SK-N-SH (cell line): ENCODE measurements at regions not wholly inside any gene's neighbourhood (a gene's known extent, or its start where the extent isn't known, plus 50 kb on each side); places are given as distances from the start of the nearest gene placed in this dataset.

Experiments used
- CTCF ChIA-PET: fragments of 300-600, 350-600 bp; formaldehyde crosslinking; extraction: SDS; loops from one replicate; lab custom pipeline; 2021; lab: Yijun Ruan, JAX
- POLR2A ChIA-PET: fragments of 350-600 bp; sonication (Branson Sonifier 250); formaldehyde crosslinking; extraction: SDS; loops from one replicate; lab custom pipeline; 2020; ENCODE audit warnings: antibody characterized with exemption, inconsistent platforms; lab: Yijun Ruan, JAX
- DNase-seq: peaks from one replicate; pipeline ENCODE4 v3.0.0; 2012
- H2AFZ ChIP-seq: fragments of 200-600 bp; sonication (generic); 2 replicates; pipeline ENCODE4 v1.8.1; 2016; ENCODE audit warnings: antibody characterized with exemption, mild to moderate bottlenecking, low read depth
- H3F3A ChIP-seq: fragments of 200-600 bp; sonication (generic); replicated peaks from 2 replicates; pipeline ENCODE3; 2016; ENCODE audit warnings: antibody characterized with exemption, mild to moderate bottlenecking; ENCODE audit not compliant: insufficient read depth
- H3K27ac ChIP-seq, 2 experiments: fragments of 200-500 bp in 1 of 2; fragments of 200-600 bp in 1 of 2; sonication (Bioruptor generic) in 1 of 2; sonication (generic), shearing (Covaris generic) in 1 of 2; 2 replicates each; pipeline versions ENCODE4 v1.5.1 to v1.6.1; 2014 to 2016; ENCODE audit warnings: low read depth in 2 of 2, inconsistent platforms in 1 of 2, low read length in 1 of 2, mild to moderate bottlenecking in 1 of 2, mixed read lengths in 1 of 2
- H3K27me3 ChIP-seq: fragments of 200-600 bp; sonication (generic), shearing (Covaris generic); 2 replicates; pipeline ENCODE4 v1.6.1; 2016; ENCODE audit warnings: mixed run types; ENCODE audit not compliant: insufficient read depth
- H3K36me3 ChIP-seq, 2 experiments: fragments of 200-500 bp in 1 of 2; fragments of 200-600 bp in 1 of 2; sonication (Bioruptor generic) in 1 of 2; sonication (generic) in 1 of 2; replicated peaks in 1 of 2; 2 replicates each; pipeline versions ENCODE3 to v1.5.1; 2014 to 2016; ENCODE audit warnings: low read length in 1 of 2, mild to moderate bottlenecking in 1 of 2; ENCODE audit not compliant: insufficient read depth in 2 of 2, control insufficient read depth in 1 of 2
- H3K4me1 ChIP-seq, 2 experiments: fragments of 200-500 bp in 1 of 2; fragments of 200-600 bp in 1 of 2; sonication (Bioruptor generic) in 1 of 2; sonication (generic), shearing (Covaris generic) in 1 of 2; 2 replicates each; pipeline versions ENCODE4 v1.5.1 to v1.6.1; 2014 to 2016; ENCODE audit warnings: low read depth in 1 of 2, low read length in 1 of 2, mixed run types in 1 of 2; ENCODE audit not compliant: insufficient read depth in 2 of 2, control insufficient read depth in 1 of 2
- H3K4me2 ChIP-seq: fragments of 200-600 bp; sonication (generic), shearing (Covaris generic); 2 replicates; pipeline ENCODE4 v1.6.1; 2017; ENCODE audit warnings: mixed run types
- H3K4me3 ChIP-seq, 2 experiments: fragments of 200-500 bp in 1 of 2; fragments of 200-600 bp in 1 of 2; sonication (Bioruptor generic) in 1 of 2; sonication (generic), shearing (Covaris generic) in 1 of 2; 2 replicates each; pipeline versions ENCODE4 v1.5.1 to v1.8.1; 2014 to 2016; ENCODE audit warnings: low read depth in 2 of 2, inconsistent platforms in 1 of 2, low read length in 1 of 2, mild to moderate bottlenecking in 1 of 2, mixed read lengths in 1 of 2, moderate library complexity in 1 of 2
- H3K79me2 ChIP-seq: fragments of 200-600 bp; sonication (generic); 2 replicates; pipeline ENCODE4 v1.8.1; 2017; ENCODE audit warnings: mild to moderate bottlenecking; ENCODE audit not compliant: insufficient read depth
- H3K9ac ChIP-seq: fragments of 200-600 bp; sonication (generic); 2 replicates; pipeline ENCODE4 v1.6.1; 2017; ENCODE audit warnings: mixed run types
- H3K9me2 ChIP-seq: fragments of 200-600 bp; sonication (generic); 2 replicates; pipeline ENCODE4 v1.6.1; 2017; ENCODE audit warnings: mixed run types
- H3K9me3 ChIP-seq: fragments of 200-600 bp; sonication (generic); 2 replicates; pipeline ENCODE4 v1.6.1; 2017; ENCODE audit warnings: mixed run types, mild to moderate bottlenecking, moderate library complexity
- H4K20me1 ChIP-seq: fragments of 200-600 bp; sonication (generic); 2 replicates; pipeline ENCODE4 v1.6.1; 2017; ENCODE audit warnings: mild to moderate bottlenecking, mixed run types; ENCODE audit not compliant: insufficient read depth
- CHD2 ChIP-seq: fragments of 150-350 bp; IDR thresholded peaks from 2 replicates; pipeline ENCODE4 v1.6.1; 2018; ENCODE audit warnings: low read length; ENCODE audit not compliant: partially characterized antibody
- ELF1 ChIP-seq: IDR thresholded peaks from 2 replicates; pipeline ENCODE4 v1.4.0; 2012
- EP300 ChIP-seq, 2 experiments: IDR thresholded peaks; 2 replicates each; pipeline versions ENCODE4 v1.4.0 to v1.6.1; 2012; ENCODE audit warnings: borderline replicate concordance in 1 of 2, low read depth in 1 of 2, low read length in 1 of 2
- EZH2phosphoT487 ChIP-seq: fragments of 200-600 bp; sonication (generic); IDR thresholded peaks from 2 replicates; pipeline ENCODE4 v1.6.1; 2017; ENCODE audit warnings: low read depth, mixed run types, mild to moderate bottlenecking, antibody characterized with exemption, moderate library complexity, borderline replicate concordance
- FOSL2 ChIP-seq: IDR thresholded peaks from 2 replicates; pipeline ENCODE4 v1.4.0; 2012; ENCODE audit warnings: low read depth, mild to moderate bottlenecking, moderate library complexity, borderline replicate concordance
- FOXJ3 ChIP-seq: sonication (generic); formaldehyde crosslinking; IDR thresholded peaks from 2 replicates; pipeline ENCODE4 v1.5.1; 2020; ENCODE audit warnings: mild to moderate bottlenecking, missing genetic modification reagents
- GABPA ChIP-seq: IDR thresholded peaks from 2 replicates; pipeline ENCODE4 v1.4.0; 2012; ENCODE audit warnings: low read depth, mild to moderate bottlenecking
- GATA2 ChIP-seq: sonication (generic); formaldehyde crosslinking; IDR thresholded peaks from 2 replicates; pipeline ENCODE4 v1.5.0; 2020; ENCODE audit warnings: mild to moderate bottlenecking, missing genetic modification reagents
- IRF3 ChIP-seq: fragments of 150-350 bp; IDR thresholded peaks from 2 replicates; pipeline ENCODE4 v1.6.1; 2016; ENCODE audit warnings: mild to moderate bottlenecking, low read depth, low read length
- JUND ChIP-seq: IDR thresholded peaks from 2 replicates; pipeline ENCODE4 v1.4.0; 2012
- NRF1 ChIP-seq: IDR thresholded peaks from 2 replicates; pipeline ENCODE4 v1.6.1; 2012; ENCODE audit warnings: low read depth, mild to moderate bottlenecking, low read length
- POLR2AphosphoS5 ChIP-seq: IDR thresholded peaks from 2 replicates; pipeline ENCODE4 v1.6.1; 2012; ENCODE audit warnings: low read depth, low read length
- RAD21 ChIP-seq: IDR thresholded peaks from 2 replicates; pipeline ENCODE4 v1.6.1; 2012; ENCODE audit warnings: mild to moderate bottlenecking, low read length
- RCOR1 ChIP-seq: fragments of 150-350 bp; IDR thresholded peaks from 2 replicates; pipeline ENCODE4 v1.6.1; 2017; ENCODE audit warnings: antibody characterized with exemption, low read length
- RFX5 ChIP-seq: IDR thresholded peaks from 2 replicates; pipeline ENCODE4 v1.6.1; 2012; ENCODE audit warnings: mild to moderate bottlenecking, improper control_type of control experiment, low read length
- RXRA ChIP-seq: IDR thresholded peaks from 2 replicates; pipeline ENCODE4 v1.4.0; 2012; ENCODE audit warnings: low read depth, mild to moderate bottlenecking, borderline replicate concordance
- TAF1 ChIP-seq: IDR thresholded peaks from 2 replicates; pipeline ENCODE4 v1.6.1; 2012; ENCODE audit warnings: low read depth, mild to moderate bottlenecking, low read length, moderate library complexity, borderline replicate concordance
- TCF12 ChIP-seq: IDR thresholded peaks from 2 replicates; pipeline ENCODE4 v1.4.0; 2012
- TEAD4 ChIP-seq: IDR thresholded peaks from 2 replicates; pipeline ENCODE4 v1.4.0; 2012; ENCODE audit warnings: mild to moderate bottlenecking, borderline replicate concordance; ENCODE audit not compliant: insufficient read depth
- WGBS: methylation state at CpG from one replicate; pipeline ENCODE4 v1.1.6; 2017; ENCODE audit warnings: low lambda C conversion rate; 5-methylcytosine and 5-hydroxymethylcytosine counted together

GRCh38 chr15:96404560-96404959 is 74.1 kb downstream of the NR2F2 start:
- peaks cover 0 to 3% of the 10 kb centered on the region in 2 experiments; a peak in 1 of 4 replicates for H3K4me1 ChIP-seq
- peaks cover 31% of the 10 kb centered on the region for H3K27me3 ChIP-seq
- H2AFZ ChIP-seq = no peak overlapping the region
- H3K4me2 ChIP-seq = no peak overlapping the region
- no peaks in the 10 kb centered on the region for H3K9me2 ChIP-seq
- CTCF ChIA-PET = no interaction called here
- no peaks in the 10 kb centered on the region for H3K36me3 ChIP-seq
- H3K4me3 ChIP-seq = no peak overlapping the region
- DNase-seq = no peak
- no peak for TF ChIP-seq CHD2
- H4K20me1 ChIP-seq = no peaks in the 10 kb centered on the region
- POLR2A ChIA-PET = no interaction called here
- no peaks in the 10 kb centered on the region for H3F3A ChIP-seq
- WGBS = 7% methylated on average over 2 of the region's 2 CpGs
- no peaks in the 10 kb centered on the region for H3K79me2 ChIP-seq
- no peaks in the 10 kb centered on the region for H3K9me3 ChIP-seq
- H3K9ac ChIP-seq = no peak overlapping the region
- no peak overlapping the region for H3K27ac ChIP-seq

- Histone ChIP-seq H3K9me3 (no peaks in the 10 kb centered on the region), H3K4me2 (no peak overlapping the region), H3K4me1 (peaks cover 0 to 3% of the 10 kb centered on the region in 2 experiments; a peak in 1 of 4 replicates), H3F3A (no peaks in the 10 kb centered on the region), H3K9ac (no peak overlapping the region), H3K36me3 (no peaks in the 10 kb centered on the region), H3K4me3 (no peak overlapping the region), H3K27me3 (peaks cover 48% of the 10 kb centered on the region), H4K20me1 (no peaks in the 10 kb centered on the region), H3K79me2 (no peaks in the 10 kb centered on the region), H2AFZ (no peak overlapping the region), H3K9me2 (no peaks in the 10 kb centered on the region), H3K27ac (no peak overlapping the region)
- DNase-seq = no peak
- TF ChIP-seq FOXJ3 (CRISPR knock-in tag) (no peak), TCF12 (no peak), POLR2AphosphoS5 (no peak), GATA2 (CRISPR knock-in tag) (no peak), RAD21 (no peak), GABPA (no peak), RFX5 (no peak), TEAD4 (no peak), NRF1 (no peak)
- CTCF ChIA-PET = no interaction called here
- WGBS = 9% methylated on average over 3 of the region's 3 CpGs
- POLR2A ChIA-PET = no interaction called here
Measured at GRCh38 chr15:96406291-96406690, 75.8 kb downstream of the NR2F2 start.

- Histone ChIP-seq H3F3A (no peaks in the 10 kb centered on the region), H3K27me3 (peaks cover 48% of the 10 kb centered on the region)
- WGBS = 11% methylated on average over 7 of the region's 7 CpGs
Measured at GRCh38 chr15:96406701-96407100, 76.2 kb downstream of the NR2F2 start.

More at GRCh38 chr15:96406701-96407100, 76.2 kb downstream of the NR2F2 start:
- TF ChIP-seq IRF3 = no peak
- TF ChIP-seq RCOR1 = no peak
- TF ChIP-seq TAF1 = no peak
- TF ChIP-seq FOSL2 = no peak
- TF ChIP-seq EZH2phosphoT487 = no peak
- TF ChIP-seq RXRA = no peak
- TF ChIP-seq JUND = no peak
- no peak for TF ChIP-seq POLR2AphosphoS5
- no peak for TF ChIP-seq NRF1
- TF ChIP-seq TCF12 = no peak
- no peak for TF ChIP-seq ELF1
- TF ChIP-seq RAD21 = no peak
- no peak for TF ChIP-seq RFX5
- no peak for TF ChIP-seq EP300 (IDR thresholded peaks at IDR 0.05; ENCODE audit: borderline replicate concordance in 1 of 2, low read depth in 1 of 2, low read length in 1 of 2)
- no peak for TF ChIP-seq GABPA
- TF ChIP-seq GATA2 (CRISPR knock-in tag) = no peak
- TF ChIP-seq FOXJ3 (CRISPR knock-in tag) = no peak
- no peak for DNase-seq
- Histone ChIP-seq H3K27ac (no peak overlapping the region), H4K20me1 (no peaks in the 10 kb centered on the region), H3K79me2 (no peaks in the 10 kb centered on the region), H3K4me1 (peaks cover 0 to 3% of the 10 kb centered on the region in 2 experiments; a peak in 1 of 4 replicates), H3K9me2 (no peaks in the 10 kb centered on the region), H3K9ac (no peak overlapping the region), H3K36me3 (no peaks in the 10 kb centered on the region), H3K4me2 (no peak overlapping the region), H3K9me3 (no peaks in the 10 kb centered on the region), H2AFZ (no peak overlapping the region), H3K4me3 (no peak overlapping the region)
- POLR2A ChIA-PET = no interaction called here
- CTCF ChIA-PET = no interaction called here
